Vagina (tissue), 2 donors: ENCODE measurements at regions not wholly inside any gene's neighbourhood (a gene's known extent, or its start where the extent isn't known, plus 50 kb on each side); places are given as distances from the start of the nearest gene placed in this dataset.

Experiments
- DNase-seq, 2 donors: peaks; one replicate each; pipeline ENCODE4 v3.0.0-alpha.2; 2017; ENCODE audit errors: extremely low spot score in 2 of 2
- H3K27ac ChIP-seq: fragments of 200-600 bp; sonication (generic); one replicate; pipeline ENCODE4 v1.5.1; 2019
- H3K27me3 ChIP-seq: fragments of 200-600 bp; sonication (generic); one replicate; pipeline ENCODE4 v1.5.1; 2019
- H3K36me3 ChIP-seq, 2 donors: fragments of 200-600 bp; sonication (generic); one replicate each; pipeline ENCODE4 v1.5.1; 2017 to 2019
- H3K4me1 ChIP-seq: fragments of 200-600 bp; sonication (generic); one replicate; pipeline ENCODE4 v1.5.1; 2019
- H3K4me3 ChIP-seq, 2 donors: fragments of 200-600 bp; sonication (generic); 1 replicate in 1 of 2; 2 replicates in 1 of 2; pipeline ENCODE4 v1.5.1; 2016 to 2019
- H3K9me3 ChIP-seq: fragments of 200-600 bp; sonication (generic); one replicate; pipeline ENCODE4 v1.5.1; 2019
- CTCF ChIP-seq, 3 experiments: fragments of 450-650 bp in 2 of 3; fragments of 200-600 bp in 1 of 3; sonication (generic) in 1 of 3; IDR thresholded peaks; one replicate each; pipeline ENCODE4 v1.5.1; 2017 to 2019; ENCODE audit warnings: antibody characterized with exemption in 3 of 3, mild to moderate bottlenecking in 2 of 3, moderate library complexity in 2 of 3
- POLR2A ChIP-seq, 2 donors: fragments of 450-650 bp; IDR thresholded peaks; one replicate each; pipeline ENCODE4 v1.6.1; 2017; ENCODE audit warnings: antibody characterized with exemption in 2 of 2, mild to moderate bottlenecking in 2 of 2, moderate library complexity in 2 of 2
- POLR2AphosphoS5 ChIP-seq, 2 donors: sonication (generic); formaldehyde crosslinking; IDR thresholded peaks; one replicate each; pipeline ENCODE4 v1.9.0; 2017; ENCODE audit warnings: antibody characterized with exemption in 2 of 2, mild to moderate bottlenecking in 2 of 2, low read depth in 1 of 2; ENCODE audit not compliant: insufficient read depth in 1 of 2
- intact Hi-C: fragments of 100-400 bp; cut with DNase I; formaldehyde crosslinking; loops from one replicate; pipeline ENCODE4 v1.15.1; 2023

- H3K27ac ChIP-seq = no peak overlapping the region
- TF ChIP-seq POLR2AphosphoS5 (IDR thresholded peaks at IDR 0.05; ENCODE audit: insufficient read depth in 1 of 2, low read depth in 1 of 2) (no peak), CTCF (IDR thresholded peaks at IDR 0.05) (no peak), POLR2A (IDR thresholded peaks at IDR 0.05) (no peak)
- H3K4me3 ChIP-seq = no peak overlapping the region
- no peaks in the 10 kb centered on the region for H3K36me3 ChIP-seq
- no peaks in the 10 kb centered on the region for H3K27me3 ChIP-seq
- DNase-seq = no peak
- H3K9me3 ChIP-seq = no peaks in the 10 kb centered on the region
- no peaks in the 10 kb centered on the region for H3K4me1 ChIP-seq
- intact Hi-C loops = no loop called here
Observed at GRCh38 chr3:146967783-146968182, 362.6 kb upstream of the PLSCR5 start.

GRCh38 chr3:146966124-146966523 lies 361.0 kb upstream of the PLSCR5 start:
- no peak for TF ChIP-seq CTCF (IDR thresholded peaks at IDR 0.05)
- H3K36me3 ChIP-seq = no peaks in the 10 kb centered on the region
- no peaks in the 10 kb centered on the region for H3K27me3 ChIP-seq
- H3K4me3 ChIP-seq = no peak overlapping the region
- DNase-seq = no peak
- intact Hi-C loops = no loop called here
- H3K9me3 ChIP-seq = no peaks in the 10 kb centered on the region
- H3K27ac ChIP-seq = no peak overlapping the region
- H3K4me1 ChIP-seq = no peaks in the 10 kb centered on the region

GRCh38 chr3:146953511-146953981 lies 348.4 kb upstream of the PLSCR5 start:
- TF ChIP-seq POLR2A (IDR thresholded peaks at IDR 0.05) (no peak), CTCF (IDR thresholded peaks at IDR 0.05) (no peak), POLR2AphosphoS5 (IDR thresholded peaks at IDR 0.05; ENCODE audit: insufficient read depth in 1 of 2, low read depth in 1 of 2) (no peak)
- Histone ChIP-seq H3K36me3 (no peaks in the 10 kb centered on the region), H3K4me1 (no peaks in the 10 kb centered on the region), H3K27me3 (no peaks in the 10 kb centered on the region), H3K9me3 (no peaks in the 10 kb centered on the region), H3K4me3 (no peak overlapping the region), H3K27ac (no peak overlapping the region)
- DNase-seq = no peak
- intact Hi-C loops = no loop called here

- Histone ChIP-seq H3K27ac (no peak overlapping the region), H3K4me3 (no peak overlapping the region), H3K4me1 (no peaks in the 10 kb centered on the region), H3K27me3 (no peaks in the 10 kb centered on the region), H3K36me3 (no peaks in the 10 kb centered on the region), H3K9me3 (no peaks in the 10 kb centered on the region)
- intact Hi-C loops = no loop called here
- no peak for DNase-seq
- no peak for TF ChIP-seq POLR2A (IDR thresholded peaks at IDR 0.05)
- no peak for TF ChIP-seq POLR2AphosphoS5 (IDR thresholded peaks at IDR 0.05; ENCODE audit: insufficient read depth in 1 of 2, low read depth in 1 of 2)
- no peak for TF ChIP-seq CTCF (IDR thresholded peaks at IDR 0.05)
Observed at GRCh38 chr3:146948985-146949384, 343.8 kb upstream of the PLSCR5 start.

- Histone ChIP-seq H3K27ac (no peak overlapping the region), H3K4me3 (no peak overlapping the region), H3K9me3 (no peaks in the 10 kb centered on the region), H3K27me3 (no peaks in the 10 kb centered on the region), H3K36me3 (no peaks in the 10 kb centered on the region), H3K4me1 (no peaks in the 10 kb centered on the region)
- intact Hi-C loops = no loop called here
- DNase-seq = no peak
- no peak for TF ChIP-seq POLR2AphosphoS5 (IDR thresholded peaks at IDR 0.05; ENCODE audit: insufficient read depth in 1 of 2, low read depth in 1 of 2)
- no peak for TF ChIP-seq POLR2A (IDR thresholded peaks at IDR 0.05)
- no peak for TF ChIP-seq CTCF (IDR thresholded peaks at IDR 0.05)
Observed at GRCh38 chr3:146948186-146948585, 343.0 kb upstream of the PLSCR5 start.
